Upper lobe of left lung (tissue), 4 donors: ENCODE measurements at regions not wholly inside any gene's neighbourhood (a gene's known extent, or its start where the extent isn't known, plus 50 kb on each side); places are given as distances from the start of the nearest gene placed in this dataset.
"Not testable (repeated sequence)": the region's sequence is repeated elsewhere in the genome, so short reads cannot be mapped to it uniquely, and the experiment has no call there.

Experiments used
- CTCF ChIP-seq, 6 experiments: fragments of 450-650 bp in 4 of 6; fragments of 200-600 bp in 2 of 6; sonication (generic) in 2 of 6; IDR thresholded peaks; one replicate each; pipeline ENCODE4 v1.5.1; 2016 to 2019; ENCODE audit warnings: antibody characterized with exemption in 6 of 6
- POLR2A ChIP-seq, 4 donors: fragments of 450-650 bp; IDR thresholded peaks; one replicate each; pipeline ENCODE4 v1.5.1; 2016 to 2017; ENCODE audit warnings: antibody characterized with exemption in 4 of 4, mild to moderate bottlenecking in 2 of 4

DNA sequence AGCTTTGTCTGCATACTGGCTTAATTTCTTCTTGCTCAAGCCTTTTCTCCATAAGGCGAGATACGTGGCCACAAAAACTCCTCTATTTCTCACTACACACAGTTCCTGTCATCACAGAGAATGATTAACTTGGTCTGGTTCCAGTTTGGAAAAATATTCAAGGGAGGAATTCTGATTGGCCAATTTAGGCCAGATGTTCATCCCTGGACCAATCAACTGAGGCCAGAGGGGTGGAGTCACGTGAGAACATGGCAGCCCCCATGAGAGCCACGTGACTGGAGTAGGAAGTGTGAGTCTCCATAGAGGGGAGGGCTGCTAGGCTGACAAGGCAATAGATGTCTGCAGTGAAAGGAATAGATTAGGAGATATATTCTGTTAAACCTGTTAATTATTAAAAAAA lies 200.0 kb downstream of the OTOP1 start:
- not testable (repeated sequence) for TF ChIP-seq CTCF, POLR2A (IDR thresholded peaks at IDR 0.05)
